NCI-H2227 (cell line): ENCODE measurements at regions not wholly inside any gene's neighbourhood (a gene's known extent, or its start where the extent isn't known, plus 50 kb on each side); places are given as distances from the start of the nearest gene placed in this dataset.

Source experiments
- DNase-seq: peaks from one replicate; lab custom pipeline; 2025; ENCODE audit not compliant: unreplicated experiment; lab: John Stamatoyannopoulos, UW

- no peak for DNase-seq
Observed at GRCh38 chr1:163794551-163794950, 472.8 kb downstream of the NUF2 start.

- no peak for DNase-seq
Observed at GRCh38 chr1:163796394-163796821, 474.7 kb downstream of the NUF2 start.

GRCh38 chr1:163797816-163798215 is 476.1 kb downstream of the NUF2 start:
- DNase-seq = no peak

GRCh38 chr1:163799190-163799805 is 477.5 kb downstream of the NUF2 start:
- no peak for DNase-seq

GRCh38 chr1:163807331-163808049 is 485.7 kb downstream of the NUF2 start:
- DNase-seq = no peak

- no peak for DNase-seq
Observed at GRCh38 chr1:163813251-163813650, 491.5 kb downstream of the NUF2 start.

- DNase-seq = no peak
Observed at GRCh38 chr1:163820226-163820625, 498.5 kb downstream of the NUF2 start.

GRCh38 chr1:163820766-163821165 is 499.0 kb downstream of the NUF2 start:
- DNase-seq = no peak

- DNase-seq = no peak
Observed at GRCh38 chr1:163821679-163822078, 499.9 kb downstream of the NUF2 start.

GRCh38 chr1:163823017-163823416 is 501.3 kb downstream of the NUF2 start:
- DNase-seq = no peak

- DNase-seq = no peak
Observed at GRCh38 chr1:163824006-163824405, 502.3 kb downstream of the NUF2 start.

GRCh38 chr1:163824490-163824889 is 502.7 kb downstream of the NUF2 start:
- DNase-seq = no peak

- DNase-seq = peak; percentile 8
Observed at GRCh38 chr1:163826500-163826899, 504.7 kb downstream of the NUF2 start.

GRCh38 chr1:163834778-163835177 is 513.0 kb downstream of the NUF2 start:
- no peak for DNase-seq

GRCh38 chr1:163836481-163836880 is 514.7 kb downstream of the NUF2 start:
- DNase-seq = no peak

GRCh38 chr1:163837206-163837605 is 515.5 kb downstream of the NUF2 start:
- no peak for DNase-seq

GRCh38 chr1:163842571-163842970 is 520.8 kb downstream of the NUF2 start:
- DNase-seq = no peak

GRCh38 chr1:163844459-163844858 is 522.7 kb downstream of the NUF2 start:
- DNase-seq = no peak

GRCh38 chr1:163845279-163845678 is 523.5 kb downstream of the NUF2 start:
- DNase-seq = peak; percentile 85

GRCh38 chr1:163863731-163864130 is 542.0 kb downstream of the NUF2 start:
- DNase-seq = no peak

GRCh38 chr1:163864207-163864606 is 542.5 kb downstream of the NUF2 start:
- DNase-seq = no peak

- no peak for DNase-seq
Observed at GRCh38 chr1:163866564-163866963, 544.8 kb downstream of the NUF2 start.

- DNase-seq = no peak
Observed at GRCh38 chr1:163870666-163871065, 548.9 kb downstream of the NUF2 start.
